PC-3 (cell line): ENCODE measurements at regions not wholly inside any gene's neighbourhood (a gene's known extent, or its start where the extent isn't known, plus 50 kb on each side); places are given as distances from the start of the nearest gene placed in this dataset.

Source experiments
- ATAC-seq: fragments of 200-7000 bp; cut with Tn5 transposase; 2 replicates; pipeline ENCODE4 v1.9.1; 2020; ENCODE audit warnings: mild to moderate bottlenecking, moderate library complexity
- BruUV-seq: library from RNA; stranded (reverse); fragments of 400-500 nt; replicated peaks from 2 replicates; lab custom pipeline; 2021; lab: Mats Ljungman, UMichigan
- CTCF ChIA-PET: fragments of 300-600 bp; sonication (Branson Sonifier 250); formaldehyde crosslinking; loops from one replicate; lab custom pipeline; 2022; ENCODE audit warnings: antibody characterized with exemption; lab: Charles Lee
- POLR2A ChIA-PET: fragments of 300-600 bp; sonication (Branson Sonifier 250); formaldehyde crosslinking; loops from one replicate; lab custom pipeline; 2022; ENCODE audit warnings: antibody characterized with exemption; ENCODE audit not compliant: unreplicated experiment; lab: Charles Lee
- DNase-seq: peaks from one replicate; pipeline ENCODE4 v3.0.0-alpha.2; 2015
- H2AFZ ChIP-seq: fragments of 300-600 bp; sonication (generic); 2 replicates; pipeline ENCODE4 v1.6.0; 2016; ENCODE audit warnings: antibody characterized with exemption, low read length
- H3F3A ChIP-seq: fragments of 300-600 bp; sonication (generic); one replicate; pipeline ENCODE4 v1.6.0; 2017; ENCODE audit warnings: antibody characterized with exemption, low read length, control low read depth, mild to moderate bottlenecking; ENCODE audit not compliant: unreplicated experiment
- H3K27ac ChIP-seq: fragments of 300-600 bp; sonication (generic); 2 replicates; pipeline ENCODE4 v1.5.1; 2016; ENCODE audit warnings: mild to moderate bottlenecking, low read length
- H3K27me3 ChIP-seq: fragments of 300-600 bp; sonication (generic); 2 replicates; pipeline ENCODE4 v1.6.1; 2016; ENCODE audit warnings: low read length, mixed read lengths
- H3K36me3 ChIP-seq: fragments of 300-600 bp; sonication (generic); 2 replicates; pipeline ENCODE4 v1.6.1; 2016; ENCODE audit warnings: low read depth, mixed run types, low read length, mixed read lengths
- H3K4me1 ChIP-seq: fragments of 300-600 bp; sonication (generic); 2 replicates; pipeline ENCODE4 v1.5.1; 2016; ENCODE audit warnings: low read length; ENCODE audit not compliant: insufficient read depth
- H3K4me2 ChIP-seq: fragments of 300-600 bp; sonication (generic); 2 replicates; pipeline ENCODE4 v1.6.0; 2016; ENCODE audit warnings: low read length
- H3K4me3 ChIP-seq: fragments of 300-600 bp; sonication (generic); 2 replicates; pipeline ENCODE4 v1.5.1; 2016; ENCODE audit warnings: mild to moderate bottlenecking, low read length, mixed read lengths
- H3K79me2 ChIP-seq: fragments of 300-600 bp; sonication (generic); 2 replicates; pipeline ENCODE4 v1.6.1; 2017; ENCODE audit warnings: low read length, mixed read lengths
- H3K9ac ChIP-seq: fragments of 300-600 bp; sonication (generic); 2 replicates; pipeline ENCODE4 v1.6.0; 2016; ENCODE audit warnings: mild to moderate bottlenecking, low read length
- H3K9me2 ChIP-seq: fragments of 300-600 bp; sonication (generic); replicated peaks from 2 replicates; pipeline ENCODE4 v1.6.1; 2016; ENCODE audit warnings: mixed run types, low read length, mixed read lengths
- H3K9me3 ChIP-seq: fragments of 300-600 bp; sonication (generic); 2 replicates; pipeline ENCODE4 v1.6.1; 2016; ENCODE audit warnings: low read length, mixed read lengths
- H4K20me1 ChIP-seq: fragments of 300-600 bp; sonication (generic); 2 replicates; pipeline ENCODE4 v1.6.1; 2016; ENCODE audit warnings: low read length, mixed read lengths
- CTCF ChIP-seq: fragments of 300-600 bp; sonication (generic); conservative IDR thresholded peaks from 2 replicates; pipeline ENCODE4 v1.5.1; 2017; ENCODE audit warnings: antibody characterized with exemption, low read depth, mild to moderate bottlenecking, low read length
- EZH2 ChIP-seq: fragments of 300-600 bp; sonication (generic); IDR thresholded peaks from one replicate; pipeline ENCODE4 v1.6.1; 2017; ENCODE audit warnings: antibody characterized with exemption, mild to moderate bottlenecking, low read length; ENCODE audit not compliant: unreplicated experiment
- EZH2phosphoT487 ChIP-seq: fragments of 300-600 bp; sonication (generic); IDR thresholded peaks from 2 replicates; pipeline ENCODE4 v1.6.1; 2018; ENCODE audit warnings: mild to moderate bottlenecking, antibody characterized with exemption, low read length, borderline replicate concordance
- intact Hi-C: fragments of 100-400 bp; cut with micrococcal nuclease; formaldehyde crosslinking; loops from 2 replicates; pipeline ENCODE4 v1.9.0; 2023

DNA sequence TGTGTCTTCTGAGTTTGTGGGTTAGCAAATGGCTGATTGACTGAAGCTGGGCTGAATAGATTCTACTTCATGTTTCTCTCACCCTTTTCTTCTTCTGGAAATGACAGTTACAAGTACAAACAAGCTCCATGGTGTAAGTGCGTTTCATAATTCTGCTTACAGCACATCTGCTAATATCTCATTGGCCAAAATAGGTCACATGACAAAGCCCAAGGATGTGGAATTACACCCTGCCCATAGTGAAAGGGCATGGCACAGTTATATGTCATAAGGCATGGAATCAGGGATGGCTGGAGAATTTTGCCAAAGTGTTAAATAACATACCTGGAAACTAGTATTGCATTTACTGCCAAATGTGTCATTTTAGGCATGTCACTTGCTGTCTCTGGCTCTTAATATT, 327.2 kb downstream of the NKX6-1 start:
- no peak for DNase-seq
- no TSS peak for BruUV-seq

DNA sequence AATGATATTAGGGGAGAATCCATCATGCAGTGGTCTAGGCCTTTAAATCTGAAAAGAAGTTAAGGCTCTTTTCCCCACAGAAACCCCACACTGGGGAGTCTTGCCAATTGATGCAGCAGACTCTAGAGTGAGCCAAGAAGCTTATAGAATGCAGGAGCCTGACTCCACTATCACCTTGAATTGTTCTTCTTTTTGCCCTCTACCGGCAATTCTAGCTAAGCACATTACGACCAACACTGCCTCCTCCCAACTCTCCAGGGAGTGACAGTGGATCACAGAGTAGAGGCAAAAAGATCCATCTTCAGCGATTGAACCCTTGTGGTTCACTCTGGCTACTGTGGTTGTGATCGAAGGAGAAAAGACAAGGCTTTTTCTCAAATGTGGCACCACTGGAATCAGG, 331.5 kb downstream of the NKX6-1 start:
- Histone ChIP-seq H3K27ac (no peak overlapping the region), H3K9ac (no peak overlapping the region), H3F3A (no peaks in the 10 kb centered on the region), H3K36me3 (no peaks in the 10 kb centered on the region), H3K4me2 (no peak overlapping the region), H3K79me2 (no peaks in the 10 kb centered on the region), H3K27me3 (0 out of 2 replicates have a peak, but pooled peaks cover 4% of the 10 kb centered on the region), H3K9me3 (no peaks in the 10 kb centered on the region), H3K9me2 (no peaks in the 10 kb centered on the region), H2AFZ (no peak overlapping the region), H4K20me1 (no peaks in the 10 kb centered on the region), H3K4me1 (no peaks in the 10 kb centered on the region), H3K4me3 (no peak overlapping the region)
- DNase-seq (no peak), ATAC-seq (no peak)
- TF ChIP-seq EZH2 (no peak), CTCF (no peak), EZH2phosphoT487 (no peak)
- BruUV-seq, result no TSS peak
- ChIA-PET CTCF (no interaction called here), POLR2A (interaction anchor here (0.7 kb wide), 1 partner anchor 327 kb away, joined by 8 read pairs; no protein-coding TSS in a partner anchor)
- intact Hi-C loops, result no loop called here

More for the DNA sequence above, 327.2 kb downstream of the NKX6-1 start:
- no peak overlapping the region for H3K27ac ChIP-seq
- H3K9me3 ChIP-seq, result no peaks in the 10 kb centered on the region
- no peaks in the 10 kb centered on the region for H4K20me1 ChIP-seq
- TF ChIP-seq EZH2 (no peak), CTCF (no peak), EZH2phosphoT487 (no peak)
- no peaks in the 10 kb centered on the region for H3K4me1 ChIP-seq
- H3K9me2 ChIP-seq, result no peaks in the 10 kb centered on the region
- no peaks in the 10 kb centered on the region for H3K79me2 ChIP-seq
- H3K36me3 ChIP-seq, result no peaks in the 10 kb centered on the region
- H3K27me3 ChIP-seq, result no peaks in the 10 kb centered on the region
- ChIA-PET POLR2A (interaction anchor here (0.7 kb wide), 1 partner anchor 9 kb away, joined by 3 read pairs; no protein-coding TSS in a partner anchor), CTCF (no interaction called here)
- no peak overlapping the region for H3K4me3 ChIP-seq
- H3F3A ChIP-seq, result no peaks in the 10 kb centered on the region
- H2AFZ ChIP-seq, result no peak overlapping the region
- no peak overlapping the region for H3K4me2 ChIP-seq
- intact Hi-C loops, result no loop called here
- no peak overlapping the region for H3K9ac ChIP-seq
- ATAC-seq, result no peak

- Histone ChIP-seq H3F3A (no peaks in the 10 kb centered on the region), H3K9ac (no peak overlapping the region), H3K9me2 (no peaks in the 10 kb centered on the region), H3K36me3 (no peaks in the 10 kb centered on the region), H4K20me1 (no peaks in the 10 kb centered on the region), H3K27ac (no peak overlapping the region), H2AFZ (no peak overlapping the region), H3K4me3 (no peak overlapping the region), H3K27me3 (0 out of 2 replicates have a peak, but pooled peaks cover 8% of the 10 kb centered on the region), H3K4me2 (no peak overlapping the region), H3K4me1 (no peaks in the 10 kb centered on the region), H3K79me2 (no peaks in the 10 kb centered on the region), H3K9me3 (no peaks in the 10 kb centered on the region)
- DNase-seq, result no peak
- ChIA-PET CTCF (no interaction called here), POLR2A (interaction anchor here (0.7 kb wide), 1 partner anchor 327 kb away, joined by 8 read pairs; no protein-coding TSS in a partner anchor)
- BruUV-seq, result no TSS peak
- intact Hi-C loops, result no loop called here
- TF ChIP-seq EZH2, result no peak
- TF ChIP-seq EZH2phosphoT487, result no peak
- ATAC-seq, result no peak
Observed at GRCh38 chr4:84167093-84167492, 332.0 kb downstream of the NKX6-1 start.
